ENCODE measurements at regions not wholly inside any gene's neighbourhood (a gene's known extent, or its start where the extent isn't known, plus 50 kb on each side); places are given as distances from the start of the nearest gene placed in this dataset.

DNA sequence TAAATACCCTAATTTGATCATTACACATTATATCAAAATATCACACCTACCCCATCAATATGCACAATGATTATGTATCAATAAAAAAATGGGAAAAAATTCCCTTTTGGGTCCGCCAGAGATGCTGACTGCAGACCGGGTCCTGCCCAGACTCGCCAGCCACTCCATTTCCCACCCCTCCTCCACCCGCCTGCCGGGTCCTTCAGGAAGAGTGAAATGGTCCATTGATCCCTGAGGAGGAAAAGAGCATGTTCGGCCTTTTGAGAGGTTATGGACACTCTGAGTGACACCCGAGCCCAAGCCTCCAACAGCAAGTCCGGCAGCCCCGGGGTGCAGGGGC is 123.9 kb upstream of the ZFHX3 start:
- DNase-seq, result no peak

DNA sequence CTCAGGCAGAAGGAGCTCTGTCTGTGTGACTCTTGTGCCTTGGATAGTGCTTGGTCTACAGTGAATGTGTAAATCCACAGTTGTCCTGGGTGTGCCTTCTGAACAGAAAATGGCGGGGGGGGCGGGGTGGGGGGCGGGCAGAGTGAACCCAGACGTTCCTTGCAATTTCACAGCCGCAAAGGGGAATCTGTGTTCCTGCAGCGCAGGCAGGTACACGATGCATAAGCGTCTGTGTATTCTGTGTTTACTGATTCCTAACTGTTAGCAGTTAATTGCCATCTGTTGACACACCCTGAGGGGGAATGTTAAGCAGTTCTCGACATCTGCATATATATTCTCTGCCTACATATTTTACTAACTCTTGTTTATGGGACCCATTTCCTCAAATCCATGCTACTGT is 123.5 kb upstream of the ZFHX3 start:
- no peak for DNase-seq

DNA sequence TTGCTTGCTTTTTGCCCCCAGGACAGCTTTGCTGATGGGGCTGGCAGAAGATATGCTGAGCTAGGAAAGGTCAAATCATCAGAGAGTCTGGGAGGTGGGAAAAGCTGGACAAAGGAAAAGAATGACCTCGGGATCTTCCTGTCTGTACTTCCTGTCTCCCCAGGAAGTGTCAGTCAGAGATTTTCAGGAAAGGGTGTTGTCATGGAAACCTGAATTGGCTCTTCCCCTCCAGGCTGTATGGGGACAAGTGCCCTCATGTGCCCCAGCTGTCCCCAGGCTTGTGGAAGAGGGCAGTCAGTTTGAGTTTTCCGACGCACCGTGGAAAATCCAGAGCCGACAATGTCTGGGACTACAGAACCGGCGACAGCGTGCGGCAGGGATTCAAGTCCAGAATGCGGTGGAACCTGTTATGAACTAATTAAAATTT is 122.7 kb upstream of the ZFHX3 start:
- no peak for DNase-seq

DNA sequence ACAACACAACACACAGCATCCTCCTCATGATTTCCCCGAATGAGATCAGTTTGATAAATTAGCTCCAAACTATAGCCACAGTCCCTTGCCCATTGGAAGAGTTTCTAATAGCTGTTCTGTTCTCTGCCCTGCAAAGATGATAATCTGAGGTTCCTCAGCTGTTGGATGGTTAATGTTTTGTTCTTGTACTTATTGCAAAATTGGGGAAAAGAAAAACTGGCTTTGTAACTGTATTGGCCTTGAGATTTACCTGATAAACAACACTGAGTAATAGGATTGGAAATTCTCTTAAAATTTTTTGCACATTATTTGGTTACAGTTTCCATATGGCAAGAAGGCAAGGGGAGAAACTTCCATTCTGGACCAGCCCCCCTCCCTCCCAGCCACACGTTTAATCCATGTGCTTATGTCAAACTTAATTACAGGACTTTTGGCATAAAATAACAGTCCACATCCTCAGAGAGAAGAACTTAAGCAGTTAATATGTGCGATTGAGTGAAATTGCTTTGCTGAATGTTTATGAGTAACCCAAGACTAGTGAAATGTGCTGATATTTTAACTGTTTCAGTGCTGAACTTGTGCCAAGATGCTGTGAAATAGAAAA is 119.1 kb upstream of the ZFHX3 start:
- DNase-seq, result no peak

DNA sequence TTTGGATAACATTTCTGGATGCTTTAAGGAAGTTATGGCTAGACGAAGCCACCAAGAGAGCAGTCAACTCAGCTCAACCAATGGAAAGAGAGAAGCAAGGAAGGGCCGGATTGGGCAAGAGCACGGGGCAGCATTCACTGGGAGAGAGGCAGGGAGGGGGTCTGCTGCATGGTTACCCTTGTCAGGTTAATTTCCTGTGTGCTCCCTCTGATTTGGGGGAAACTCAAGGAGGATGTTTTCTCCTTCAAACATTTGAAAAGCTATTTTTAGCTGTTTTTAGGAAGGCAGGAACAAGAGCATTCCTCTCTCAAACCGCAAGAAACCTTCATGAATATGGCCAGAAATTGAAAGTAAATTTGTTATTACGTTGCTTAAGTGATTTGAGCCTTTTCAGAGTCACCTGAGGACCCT is 118.5 kb upstream of the ZFHX3 start:
- no peak for DNase-seq

DNA sequence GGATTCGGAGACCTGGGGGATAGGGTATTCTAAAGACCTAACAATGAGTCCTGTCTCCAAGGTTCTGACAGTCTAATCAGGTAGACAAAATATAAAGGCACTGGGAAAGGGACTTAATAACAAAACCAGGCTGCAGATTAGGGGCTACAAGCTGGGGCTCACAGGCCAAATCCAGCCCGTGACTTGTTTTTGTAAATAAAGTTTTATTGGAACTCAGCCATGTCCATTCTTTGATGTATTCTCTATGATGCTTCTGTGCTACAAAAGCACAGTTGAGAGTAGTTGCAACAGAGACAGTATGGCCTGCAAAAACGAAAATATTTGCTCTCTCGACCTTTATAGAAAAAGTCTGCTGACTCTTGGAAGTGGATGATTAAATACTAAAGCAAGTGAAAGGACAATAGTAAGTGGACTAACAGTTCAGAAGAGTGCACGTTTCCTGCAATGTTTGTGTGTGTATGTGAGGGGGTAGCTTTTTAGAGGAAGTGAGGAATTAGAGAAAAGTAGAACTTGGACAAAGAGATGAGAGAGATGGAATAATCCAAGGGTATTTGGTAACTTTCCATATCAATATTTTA is 115.4 kb upstream of the ZFHX3 start:
- no peak for DNase-seq

DNA sequence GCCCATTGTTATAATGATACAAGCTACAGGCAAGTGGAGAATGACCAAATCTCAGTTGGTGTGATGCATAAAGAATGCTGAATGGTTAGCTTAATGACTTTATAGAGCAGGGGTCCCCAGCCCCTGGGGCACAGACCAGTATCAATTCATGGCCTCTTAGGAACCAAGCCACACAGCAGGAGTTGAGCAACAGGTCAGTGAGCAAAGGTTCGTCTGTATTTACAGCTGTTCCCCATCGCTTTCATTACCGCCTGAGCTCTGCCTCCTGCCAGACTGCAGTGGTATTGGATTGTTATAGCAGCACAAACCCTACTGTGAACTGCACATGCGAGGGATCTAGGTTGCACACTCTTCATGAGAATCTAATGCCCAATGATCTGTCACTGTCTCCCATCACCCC is 114.0 kb upstream of the ZFHX3 start:
- no peak for DNase-seq

DNA sequence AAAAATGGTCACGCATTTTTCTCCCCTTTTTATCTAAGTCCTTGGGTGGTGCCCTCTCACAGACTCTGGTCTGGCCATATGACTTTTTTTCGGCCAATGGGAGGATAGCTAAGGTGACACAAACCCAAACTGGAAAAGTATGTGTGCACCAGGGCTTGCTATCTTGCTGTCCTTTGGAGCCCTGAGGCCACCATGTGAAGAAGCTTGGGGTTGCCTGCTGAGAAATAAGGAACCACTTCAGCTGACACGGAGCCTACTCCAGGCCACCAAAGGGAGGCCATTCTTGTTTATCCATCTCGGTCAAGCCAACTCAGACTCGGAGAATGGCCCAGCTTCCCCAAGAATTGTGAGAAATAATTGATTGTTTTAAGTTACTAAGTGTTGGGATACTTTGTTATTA is 111.4 kb upstream of the ZFHX3 start:
- DNase-seq, result no peak

DNA sequence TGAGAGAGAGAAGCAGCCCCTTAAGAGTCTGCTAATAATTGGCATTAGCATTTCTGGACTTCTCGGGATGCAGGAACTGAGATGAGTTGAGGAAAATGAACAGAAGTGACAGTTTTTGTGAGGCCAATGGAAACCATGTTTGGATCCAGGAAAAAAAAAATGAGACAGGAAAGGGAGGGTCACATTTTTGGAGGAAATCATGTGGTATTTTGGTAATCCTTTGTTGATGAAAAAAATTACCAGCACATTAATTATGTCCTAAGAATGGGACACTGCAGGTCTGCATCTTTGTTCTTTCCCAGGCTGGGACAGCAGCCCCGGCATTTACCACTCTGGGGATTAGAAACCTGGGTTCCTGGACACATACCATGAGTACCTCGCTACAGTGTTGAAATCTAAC is 109.9 kb upstream of the ZFHX3 start:
- DNase-seq, result no peak

DNA sequence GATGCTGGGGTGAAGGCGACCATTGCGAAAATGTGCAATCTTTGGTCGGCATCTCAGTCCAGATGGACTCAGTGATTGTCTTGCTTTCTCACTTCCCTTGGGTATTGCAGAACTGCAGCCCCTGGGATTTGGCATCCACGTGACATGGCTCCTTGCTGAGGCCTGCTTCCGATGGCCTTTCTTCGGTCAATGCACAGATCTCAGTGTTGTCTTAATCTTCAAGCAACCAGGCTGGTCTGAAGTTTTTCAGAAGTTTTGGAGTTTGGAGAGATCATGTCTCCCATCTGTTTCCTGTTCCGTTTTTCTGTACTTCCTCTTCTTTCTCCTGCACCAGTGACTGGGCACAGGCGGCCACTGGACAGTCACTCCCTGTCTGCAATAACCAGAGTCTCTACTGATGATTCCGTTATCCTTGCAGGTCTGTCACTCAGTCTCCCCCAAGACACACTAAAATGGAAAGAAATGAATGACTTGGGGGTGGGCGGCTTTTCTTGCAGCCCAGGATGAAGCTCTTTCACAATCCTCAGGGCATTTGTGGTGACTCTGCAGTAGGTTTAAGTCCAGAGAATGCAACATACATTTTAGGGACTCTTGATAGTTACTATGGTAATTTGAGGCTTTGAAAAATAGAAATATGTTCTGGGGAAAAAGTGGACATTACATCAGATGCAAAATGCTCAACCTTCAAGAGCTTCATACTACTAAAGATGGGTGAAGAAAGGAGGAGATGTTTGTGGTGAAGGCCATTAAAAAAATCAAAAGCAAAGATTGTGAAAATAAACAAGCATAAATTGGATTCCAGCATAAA is 106.3 kb upstream of the ZFHX3 start:
- DNase-seq, result no peak

DNA sequence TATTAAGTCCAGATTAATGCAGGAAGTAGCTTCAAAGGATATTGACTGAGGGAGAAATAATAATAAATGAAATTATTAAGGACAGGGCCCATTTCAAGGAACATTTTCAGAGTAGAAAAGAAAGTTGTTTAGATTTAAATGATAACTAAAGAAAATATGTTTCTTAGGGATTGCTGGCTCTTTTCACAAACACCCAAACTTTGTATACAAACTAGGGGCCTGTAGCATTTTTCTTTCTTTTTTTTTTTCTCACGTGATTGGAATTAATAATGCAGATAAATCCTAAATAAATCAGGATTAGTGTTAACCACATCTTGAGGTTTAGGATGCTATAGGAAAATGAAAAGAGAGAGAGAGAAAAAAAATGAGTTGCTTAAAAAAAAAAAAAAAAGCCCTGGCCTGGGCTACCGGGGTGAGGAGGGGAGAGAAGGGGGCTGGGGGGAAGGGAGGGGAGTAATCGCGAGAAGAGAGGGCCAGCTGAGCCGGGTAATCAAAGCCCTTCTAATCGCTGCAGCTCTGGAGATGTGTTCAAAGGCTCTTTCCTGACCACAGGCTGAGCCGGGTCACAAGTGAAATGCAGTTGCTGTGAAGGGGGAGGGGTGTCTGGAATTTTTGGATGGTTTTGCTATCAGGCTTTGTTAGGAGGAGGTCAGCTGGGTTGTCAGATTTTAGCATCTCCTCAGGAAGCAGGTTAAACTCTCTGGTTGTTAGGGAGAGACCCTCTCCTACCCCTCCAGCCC is 104.6 kb upstream of the ZFHX3 start:
- DNase-seq, result no peak

DNA sequence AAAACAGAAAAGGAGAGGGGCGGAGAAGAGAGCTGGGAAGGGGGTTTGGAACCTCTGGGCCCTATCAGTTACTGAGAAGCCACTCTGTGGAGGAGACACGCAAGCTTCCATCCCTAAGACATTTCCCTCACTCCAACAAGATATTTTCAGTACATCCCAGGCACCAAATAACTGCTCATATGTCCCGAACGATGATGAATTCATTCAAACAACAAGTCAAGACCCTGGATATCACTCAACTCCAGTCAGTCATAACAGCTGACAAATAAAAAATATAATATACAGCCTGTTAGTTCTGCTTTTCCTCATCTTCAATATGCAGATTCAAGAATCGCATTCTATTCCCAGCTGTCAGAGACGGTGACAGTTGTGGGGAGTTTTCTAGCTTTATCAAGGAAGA is 104.0 kb upstream of the ZFHX3 start:
- no peak for DNase-seq

DNA sequence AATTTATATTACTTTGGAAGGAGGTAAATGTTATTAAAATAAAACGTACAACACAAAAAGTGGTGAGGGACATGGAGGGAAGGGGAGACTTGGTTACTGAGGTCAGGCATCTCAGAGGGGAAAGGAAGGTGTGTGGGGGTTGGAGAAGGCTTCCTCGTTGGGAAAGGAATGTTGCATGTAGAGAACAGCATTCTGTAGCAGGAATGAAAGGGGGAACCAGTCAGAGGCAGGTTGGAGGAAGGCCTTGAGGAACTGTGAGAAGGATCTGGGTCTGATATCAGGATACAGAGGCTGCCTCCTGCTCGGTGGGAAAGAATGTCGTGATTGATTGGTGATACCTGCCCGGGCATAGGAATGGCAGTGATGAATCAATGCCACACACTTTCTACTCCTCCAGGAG is 103.3 kb upstream of the ZFHX3 start:
- DNase-seq, result no peak

DNA sequence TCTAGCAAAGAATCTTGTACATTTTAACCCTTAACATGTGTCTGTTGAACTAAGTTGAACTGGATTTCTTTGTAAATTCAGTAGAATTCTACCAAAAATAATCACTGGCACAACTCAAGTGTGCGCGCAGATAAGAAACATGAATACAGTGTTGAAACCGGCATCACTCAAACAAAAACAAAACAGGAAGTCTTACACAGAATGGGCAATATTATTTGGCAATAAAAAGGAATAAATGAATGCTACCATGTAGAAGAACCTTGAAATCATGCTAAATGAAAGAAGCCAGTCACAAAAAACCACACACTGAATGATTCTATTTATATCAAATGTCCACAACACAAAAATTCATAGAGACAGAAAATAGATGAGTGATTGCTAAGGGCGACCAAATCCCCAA is 102.9 kb upstream of the ZFHX3 start:
- no peak for DNase-seq

DNA sequence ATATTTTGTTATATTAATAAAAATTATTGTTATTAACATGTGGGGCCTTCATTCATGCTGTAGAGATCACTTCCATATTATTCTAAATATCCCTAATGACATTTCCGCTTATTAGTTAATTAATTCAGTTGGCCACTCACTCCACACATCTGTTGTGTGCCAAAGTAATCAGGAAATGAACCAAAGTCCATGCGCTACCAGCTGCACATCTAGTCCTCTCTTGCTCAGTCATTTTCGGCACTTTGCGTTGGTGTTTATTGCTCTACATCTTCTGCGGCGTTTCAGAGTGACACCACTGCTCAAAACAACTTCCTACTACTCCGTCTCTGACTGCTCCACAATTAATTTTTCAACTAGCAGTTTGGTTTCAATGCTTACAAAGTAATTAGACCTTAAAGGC is 101.4 kb upstream of the ZFHX3 start:
- DNase-seq, result no peak

DNA sequence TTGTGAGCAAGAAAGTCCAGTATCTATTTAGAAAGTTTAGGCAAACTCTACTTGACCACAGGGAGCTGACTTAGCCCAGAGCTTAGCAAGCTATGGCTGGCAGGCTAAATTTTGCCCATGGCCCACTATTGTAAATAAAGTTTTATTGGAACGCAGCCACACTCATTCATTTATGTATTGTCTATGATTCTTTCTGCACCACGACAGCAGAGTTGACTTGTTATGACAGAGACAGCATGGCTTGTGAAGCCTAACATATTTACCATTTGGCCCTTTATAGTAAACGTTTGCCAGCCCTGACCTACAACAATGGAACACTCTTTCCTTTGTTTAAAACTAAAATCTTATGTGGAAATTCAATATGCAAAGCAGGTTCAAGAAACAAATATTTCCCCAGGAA is 100.0 kb upstream of the ZFHX3 start:
- no peak for DNase-seq

DNA sequence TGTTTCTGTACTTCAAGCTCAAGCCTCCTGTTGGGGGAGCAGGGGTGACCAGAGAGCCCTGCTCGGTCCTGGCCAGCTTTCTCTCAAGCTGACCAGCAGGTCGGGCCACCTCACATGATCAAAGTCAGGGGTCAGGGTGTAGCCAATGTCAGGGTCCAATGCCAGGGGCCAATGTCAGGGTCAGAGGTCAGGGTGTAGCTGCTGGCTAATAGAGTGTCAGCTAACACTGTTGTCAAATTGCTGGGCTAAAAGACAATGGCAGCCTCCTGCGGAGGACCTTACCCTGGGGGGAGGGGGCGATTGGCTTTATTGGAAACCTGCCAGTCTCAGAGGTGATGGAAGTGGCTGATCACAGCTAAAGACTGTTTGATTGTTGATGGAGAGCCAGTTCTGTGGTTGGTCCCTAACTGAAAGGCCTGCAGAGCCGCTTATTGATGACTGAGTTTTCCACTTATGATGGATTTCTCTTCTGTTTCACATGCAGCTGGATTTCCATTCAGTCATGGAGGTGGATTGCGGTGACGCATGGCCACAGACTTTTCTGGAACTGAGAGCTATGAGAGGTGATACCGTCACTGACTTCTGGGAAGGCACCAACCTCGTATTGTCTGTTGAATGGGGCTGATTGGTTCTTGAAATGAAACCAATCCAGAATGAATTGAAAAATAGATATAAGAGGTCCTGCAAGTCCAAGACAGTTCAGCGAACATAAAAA is 97.4 kb upstream of the ZFHX3 start:
- DNase-seq, result no peak

DNA sequence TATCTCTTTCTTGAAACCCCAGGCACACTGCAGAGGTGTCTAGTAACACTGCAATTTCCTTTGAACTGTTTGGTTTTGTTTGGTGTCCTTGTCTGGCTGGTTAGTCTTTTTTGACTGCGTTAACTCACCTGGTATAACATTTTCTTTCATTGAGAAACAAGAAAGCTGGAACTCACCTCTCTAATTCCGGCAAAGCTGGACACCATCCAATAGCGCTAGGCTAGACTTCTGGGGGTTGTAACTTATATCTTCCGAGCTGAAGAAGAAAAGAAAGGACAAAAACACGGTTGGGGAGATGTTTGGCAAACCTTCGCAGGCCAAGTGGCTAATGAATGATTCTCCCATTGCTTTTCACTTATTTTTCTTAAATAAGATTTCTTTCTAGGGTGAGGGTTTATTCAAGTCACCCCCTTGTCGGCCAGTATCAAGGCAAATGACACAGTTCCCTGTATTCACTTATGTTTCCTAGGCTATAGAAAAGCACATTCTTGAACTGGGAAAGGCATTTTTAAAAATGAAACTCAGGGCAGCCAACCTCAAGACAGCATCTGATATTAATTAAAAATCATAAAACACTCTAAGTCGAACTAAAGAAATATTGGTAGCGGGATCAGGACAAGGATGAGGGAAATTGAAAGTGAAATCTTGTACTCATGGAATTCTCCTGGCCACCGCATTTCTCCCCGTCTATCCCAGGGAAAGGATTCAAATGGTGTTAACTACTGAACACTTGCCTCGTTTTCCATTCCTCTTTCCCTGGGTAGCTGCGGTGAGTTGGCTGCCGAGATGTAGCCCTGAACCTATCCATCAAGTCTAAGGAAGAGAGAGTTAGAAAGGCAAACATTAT is 95.9 kb upstream of the ZFHX3 start:
- no peak for DNase-seq

DNA sequence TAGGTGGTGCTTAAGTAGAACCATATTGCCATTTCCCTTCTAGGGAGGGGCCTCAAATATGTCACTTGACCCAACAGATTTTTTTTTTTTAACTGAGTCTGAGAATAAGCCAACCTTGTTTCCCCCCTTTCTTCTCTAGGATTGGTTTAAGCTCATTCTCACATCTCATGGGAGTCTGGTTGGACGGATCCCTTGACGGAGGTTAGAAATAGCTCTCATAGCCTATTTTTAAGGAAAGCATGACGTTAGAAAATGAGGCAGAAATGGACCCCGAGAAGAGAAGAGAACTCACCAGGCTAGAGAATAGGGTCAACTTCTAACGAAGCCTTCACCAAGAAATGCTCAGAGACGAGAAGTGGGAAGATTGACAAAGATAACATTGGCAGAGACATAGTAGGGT is 95.1 kb upstream of the ZFHX3 start:
- DNase-seq, result no peak

DNA sequence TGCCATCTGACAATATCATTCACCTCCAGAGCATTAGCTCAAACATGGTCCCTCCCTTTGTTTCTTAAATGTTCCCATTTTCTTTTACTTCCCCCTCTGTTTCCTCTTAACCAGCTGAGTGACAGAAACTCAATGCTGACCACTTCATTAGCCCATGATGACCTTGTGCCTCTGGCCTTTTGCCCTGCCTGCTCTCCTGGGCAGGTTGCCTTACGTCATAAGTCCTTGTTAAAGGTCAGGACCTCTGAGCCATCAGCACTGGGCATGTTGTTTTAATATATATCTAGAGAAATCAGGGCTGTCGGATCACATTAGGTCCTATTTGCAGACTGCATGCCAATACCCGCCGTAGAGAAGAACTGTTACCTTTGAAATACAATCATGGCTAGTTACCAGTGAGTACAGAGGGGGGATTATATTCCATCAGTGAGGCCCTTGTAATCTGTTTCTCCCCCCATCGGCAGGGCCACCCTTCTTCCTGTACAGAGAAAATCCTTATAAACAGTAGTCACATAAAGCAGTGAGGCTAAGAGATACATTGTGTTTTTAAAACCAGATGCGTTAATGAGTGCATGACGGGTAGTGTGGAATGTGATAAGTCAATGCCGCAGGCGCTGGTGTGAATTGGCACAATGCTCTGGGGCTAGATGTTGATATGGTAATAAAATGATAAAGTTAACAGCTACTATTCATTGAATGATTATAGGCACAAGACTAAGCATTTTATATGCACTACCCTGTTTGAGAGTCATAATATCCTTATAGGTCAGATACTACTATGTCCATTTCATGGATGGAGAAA is 94.3 kb upstream of the ZFHX3 start:
- no peak for DNase-seq

DNA sequence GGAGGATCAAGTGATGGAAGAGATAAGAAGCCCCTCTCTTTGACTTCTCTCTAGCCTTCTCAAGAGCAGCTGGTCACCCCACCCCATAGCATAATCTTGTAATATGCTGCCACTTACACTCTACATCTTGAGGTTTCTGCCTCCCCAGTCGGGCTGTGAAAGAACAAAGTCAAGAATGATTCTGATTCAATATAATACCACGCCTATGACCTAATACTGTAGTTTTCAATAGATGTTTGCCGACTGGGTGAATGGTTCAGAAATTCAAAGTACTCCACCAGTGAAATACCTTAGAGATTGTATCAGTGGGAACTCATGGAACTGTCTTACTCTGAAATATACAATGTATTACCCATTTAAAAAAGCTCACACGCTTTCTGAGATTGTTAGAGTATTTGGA is 93.0 kb upstream of the ZFHX3 start:
- DNase-seq, result no peak
